ENCODE measurements at regions not wholly inside any gene's neighbourhood (a gene's known extent, or its start where the extent isn't known, plus 50 kb on each side); places are given as distances from the start of the nearest gene placed in this dataset.

GRCh38 chr10:60722623-60723022, 55.7 kb upstream of the CDK1 start:
- dilution Hi-C loops (cut with MboI; ENCODE audit: extremely low pct_ligation_motif_present, low sequenced_read_pairs) = no loop called here
- no peaks in the 10 kb centered on the region for H4K20me1 ChIP-seq (ENCODE audit: control insufficient read depth, extremely low read depth, insufficient read depth, low read length)
- H3K9me3 ChIP-seq (ENCODE audit: control insufficient read depth, low read depth, low read length) = no peaks in the 10 kb centered on the region
- no peak overlapping the region for H3K4me2 ChIP-seq (ENCODE audit: control insufficient read depth, extremely low read depth, insufficient read depth, low read depth, low read length)
- no peaks in the 10 kb centered on the region for H3K36me3 ChIP-seq (ENCODE audit: control insufficient read depth in 2 of 2, extremely low read depth in 1 of 2, insufficient read depth in 2 of 2, low read length in 2 of 2)
- no peak overlapping the region for H2AFZ ChIP-seq (ENCODE audit: control insufficient read depth, low read length)
- H3K4me1 ChIP-seq (ENCODE audit: control insufficient read depth, extremely low read depth, insufficient read depth, low read length) = no peaks in the 10 kb centered on the region
- H3K27ac ChIP-seq (ENCODE audit: control insufficient read depth, insufficient read depth, low read length) = no peak overlapping the region
- no peak for TF ChIP-seq CTCF (optimal IDR thresholded peaks at IDR 0.05 in 1 of 3, IDR thresholded peaks at IDR 0.05 in 1 of 3, conservative IDR thresholded peaks at IDR 0.05 in 1 of 3; ENCODE audit: extremely low read depth in 1 of 3, insufficient read depth in 2 of 3, low read length in 3 of 3)
- no peaks in the 10 kb centered on the region for H3K79me2 ChIP-seq (ENCODE audit: control insufficient read depth, insufficient read depth, low read length)
- H3K9me1 ChIP-seq (ENCODE audit: control insufficient read depth, extremely low read depth, insufficient read depth, low read length) = no peaks in the 10 kb centered on the region
- no peak overlapping the region for H3K4me3 ChIP-seq (ENCODE audit: control insufficient read depth in 2 of 3, extremely low read depth in 1 of 3, insufficient read depth in 2 of 3, low read depth in 1 of 3, low read length in 3 of 3)
- no peak overlapping the region for H3K9ac ChIP-seq (ENCODE audit: control insufficient read depth, extremely low read depth, insufficient read depth, low read length)
- H3K27me3 ChIP-seq (ENCODE audit: control insufficient read depth, extremely low read depth, insufficient read depth, low read length) = no peaks in the 10 kb centered on the region
- DNase-seq (ENCODE audit: low read depth, low spot score) = no peak
- no peak for FAIRE-seq

DNA sequence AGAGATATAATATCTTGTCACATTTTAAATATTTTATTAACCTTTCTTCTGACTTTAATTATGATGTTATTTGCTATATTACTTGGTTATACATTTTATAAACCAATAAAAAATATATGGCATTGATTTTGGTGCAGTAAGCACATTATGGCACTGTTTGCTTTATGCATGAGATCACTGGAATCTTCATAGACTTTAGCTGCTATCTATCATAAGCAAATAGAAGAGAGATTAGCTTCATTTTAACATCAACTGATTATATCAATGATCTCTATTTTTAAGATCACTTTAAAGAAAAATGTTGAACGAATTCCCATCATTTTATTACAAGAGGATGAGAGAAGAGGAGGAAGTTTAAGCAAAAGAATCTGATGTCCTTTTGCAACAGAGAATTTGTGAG, 58.6 kb upstream of the CDK1 start:
- no peak overlapping the region for H2AFZ ChIP-seq (ENCODE audit: control insufficient read depth, low read length)
- FAIRE-seq (no peak), DNase-seq (ENCODE audit: low read depth, low spot score) (no peak)
- H3K79me2 ChIP-seq (ENCODE audit: control insufficient read depth, insufficient read depth, low read length) = no peaks in the 10 kb centered on the region
- TF ChIP-seq CTCF (optimal IDR thresholded peaks at IDR 0.05 in 1 of 3, IDR thresholded peaks at IDR 0.05 in 1 of 3, conservative IDR thresholded peaks at IDR 0.05 in 1 of 3; ENCODE audit: extremely low read depth in 1 of 3, insufficient read depth in 2 of 3, low read length in 3 of 3) (no peak), EZH2 (IDR thresholded peaks at IDR 0.05; ENCODE audit: low read length) (no peak)
- no peak overlapping the region for H3K9ac ChIP-seq (ENCODE audit: control insufficient read depth, extremely low read depth, insufficient read depth, low read length)
- no peak overlapping the region for H3K4me2 ChIP-seq (ENCODE audit: control insufficient read depth, extremely low read depth, insufficient read depth, low read depth, low read length)
- dilution Hi-C loops (cut with MboI; ENCODE audit: extremely low pct_ligation_motif_present, low sequenced_read_pairs) = no loop called here
- H3K4me1 ChIP-seq (ENCODE audit: control insufficient read depth, extremely low read depth, insufficient read depth, low read length) = no peaks in the 10 kb centered on the region
- H3K9me3 ChIP-seq (ENCODE audit: control insufficient read depth, low read depth, low read length) = no peaks in the 10 kb centered on the region
- H3K27ac ChIP-seq (ENCODE audit: control insufficient read depth, insufficient read depth, low read length) = no peak overlapping the region
- no peaks in the 10 kb centered on the region for H3K9me1 ChIP-seq (ENCODE audit: control insufficient read depth, extremely low read depth, insufficient read depth, low read length)
- no peaks in the 10 kb centered on the region for H3K27me3 ChIP-seq (ENCODE audit: control insufficient read depth, extremely low read depth, insufficient read depth, low read length)
- H3K4me3 ChIP-seq (ENCODE audit: control insufficient read depth in 2 of 3, extremely low read depth in 1 of 3, insufficient read depth in 2 of 3, low read depth in 1 of 3, low read length in 3 of 3) = no peak overlapping the region
- H4K20me1 ChIP-seq (ENCODE audit: control insufficient read depth, extremely low read depth, insufficient read depth, low read length) = no peaks in the 10 kb centered on the region
- no peaks in the 10 kb centered on the region for H3K36me3 ChIP-seq (ENCODE audit: control insufficient read depth in 2 of 2, extremely low read depth in 1 of 2, insufficient read depth in 2 of 2, low read length in 2 of 2)
